ENCODE measurements at regions not wholly inside any gene's neighbourhood (a gene's known extent, or its start where the extent isn't known, plus 50 kb on each side); places are given as distances from the start of the nearest gene placed in this dataset.
"Not testable (repeated sequence)": the region's sequence is repeated elsewhere in the genome, so short reads cannot be mapped to it uniquely, and the experiment has no call there.

GRCh38 chr1:146666275-146666674 is 271.8 kb upstream of the NBPF12 start:
- BruUV-seq (replicated peaks); H4K20me1 ChIP-seq (replicated peaks; ENCODE audit: control insufficient read depth, extremely low read depth, insufficient read depth, low read length); H3K27me3 ChIP-seq (ENCODE audit: control insufficient read depth in 2 of 2, insufficient read depth in 2 of 2, low read length in 2 of 2); H3K9me1 ChIP-seq (replicated peaks; ENCODE audit: control insufficient read depth, extremely low read depth, insufficient read depth, low read length); H3K9ac ChIP-seq (replicated peaks; ENCODE audit: extremely low read depth, insufficient read depth, low read length); CTCF ChIA-PET; H3K4me2 ChIP-seq (ENCODE audit: insufficient read depth, low read length); H3K4me3 ChIP-seq (replicated peaks in 1 of 3; ENCODE audit: insufficient read depth in 1 of 3, low read depth in 1 of 3, low read length in 3 of 3); H3K9me3 ChIP-seq (replicated peaks; ENCODE audit: control insufficient read depth, insufficient read depth, low read length); POLR2A ChIA-PET; intact Hi-C loops (cut with micrococcal nuclease); FAIRE-seq; H3K4me1 ChIP-seq (ENCODE audit: control insufficient read depth, extremely low read depth, insufficient read depth, low read length); H3K79me2 ChIP-seq (ENCODE audit: control insufficient read depth, insufficient read depth, low read length); dilution Hi-C loops (cut with MboI; ENCODE audit: extremely low pct_ligation_motif_present, low sequenced_read_pairs); DNase-seq (ENCODE audit: low read depth, low spot score); H2AFZ ChIP-seq (ENCODE audit: low read depth, low read length); H3K27ac ChIP-seq (ENCODE audit: insufficient read depth, low read depth, low read length); H3K36me3 ChIP-seq (ENCODE audit: control insufficient read depth in 2 of 2, extremely low read depth in 1 of 2, insufficient read depth in 2 of 2, low read length in 2 of 2): not testable (repeated sequence)

- H3K9me3 ChIP-seq (replicated peaks; ENCODE audit: control insufficient read depth, insufficient read depth, low read length); BruUV-seq (replicated peaks); H3K27me3 ChIP-seq (ENCODE audit: control insufficient read depth in 2 of 2, insufficient read depth in 2 of 2, low read length in 2 of 2); H3K27ac ChIP-seq (ENCODE audit: insufficient read depth, low read depth, low read length); H3K79me2 ChIP-seq (ENCODE audit: control insufficient read depth, insufficient read depth, low read length); H3K9ac ChIP-seq (replicated peaks; ENCODE audit: extremely low read depth, insufficient read depth, low read length); H3K4me1 ChIP-seq (ENCODE audit: control insufficient read depth, extremely low read depth, insufficient read depth, low read length); dilution Hi-C loops (cut with MboI; ENCODE audit: extremely low pct_ligation_motif_present, low sequenced_read_pairs); FAIRE-seq; H3K4me2 ChIP-seq (ENCODE audit: insufficient read depth, low read length); H4K20me1 ChIP-seq (replicated peaks; ENCODE audit: control insufficient read depth, extremely low read depth, insufficient read depth, low read length); H3K9me1 ChIP-seq (replicated peaks; ENCODE audit: control insufficient read depth, extremely low read depth, insufficient read depth, low read length); H3K4me3 ChIP-seq (replicated peaks in 1 of 3; ENCODE audit: insufficient read depth in 1 of 3, low read depth in 1 of 3, low read length in 3 of 3); H2AFZ ChIP-seq (ENCODE audit: low read depth, low read length); DNase-seq (ENCODE audit: low read depth, low spot score); intact Hi-C loops (cut with micrococcal nuclease); H3K36me3 ChIP-seq (ENCODE audit: control insufficient read depth in 2 of 2, extremely low read depth in 1 of 2, insufficient read depth in 2 of 2, low read length in 2 of 2); CTCF ChIA-PET; POLR2A ChIA-PET: not testable (repeated sequence)
These were observed 277.9 kb upstream of the NBPF12 start for GRCh38 chr1:146660242-146660641.

DNA sequence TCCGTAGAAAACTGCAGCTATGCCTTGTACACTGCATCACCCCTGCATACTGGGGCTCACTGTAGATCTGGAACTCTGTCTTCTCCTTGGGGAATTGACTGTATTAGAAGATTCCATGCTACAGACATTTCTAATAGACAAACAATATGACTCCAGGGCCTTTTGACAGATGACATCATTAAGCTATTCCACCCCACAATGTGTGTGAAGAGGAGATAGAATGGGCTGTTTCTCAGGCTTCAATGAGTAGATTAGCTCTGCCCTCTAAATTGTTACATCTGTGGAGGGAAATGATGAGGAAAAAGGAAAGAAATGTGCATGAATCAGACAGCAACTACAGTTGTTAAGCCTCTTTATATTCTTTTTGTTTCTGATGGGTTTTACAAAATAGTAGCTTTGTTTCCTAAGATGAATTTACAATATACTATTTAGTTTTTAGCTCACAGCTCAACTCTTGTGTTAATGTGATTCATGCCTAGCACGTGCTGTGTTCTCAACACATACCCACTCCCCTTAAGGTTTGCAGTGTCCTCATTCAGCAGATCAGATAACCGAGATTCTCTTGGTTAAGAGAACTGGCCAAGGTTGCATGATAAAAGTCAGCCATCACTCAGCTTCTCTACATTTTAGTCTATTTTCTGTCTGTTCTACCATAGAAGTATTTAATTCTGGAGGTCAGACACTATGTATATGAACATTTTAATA is 281.6 kb upstream of the NBPF12 start:
- H3K36me3 ChIP-seq (ENCODE audit: control insufficient read depth in 2 of 2, extremely low read depth in 1 of 2, insufficient read depth in 2 of 2, low read length in 2 of 2); H3K9me1 ChIP-seq (replicated peaks; ENCODE audit: control insufficient read depth, extremely low read depth, insufficient read depth, low read length); dilution Hi-C loops (cut with MboI; ENCODE audit: extremely low pct_ligation_motif_present, low sequenced_read_pairs); CTCF ChIA-PET; H3K9me3 ChIP-seq (replicated peaks; ENCODE audit: control insufficient read depth, insufficient read depth, low read length); intact Hi-C loops (cut with micrococcal nuclease); H3K9ac ChIP-seq (replicated peaks; ENCODE audit: extremely low read depth, insufficient read depth, low read length); H4K20me1 ChIP-seq (replicated peaks; ENCODE audit: control insufficient read depth, extremely low read depth, insufficient read depth, low read length); H3K79me2 ChIP-seq (ENCODE audit: control insufficient read depth, insufficient read depth, low read length); BruUV-seq (replicated peaks); H3K4me3 ChIP-seq (replicated peaks in 1 of 3; ENCODE audit: insufficient read depth in 1 of 3, low read depth in 1 of 3, low read length in 3 of 3); H3K4me2 ChIP-seq (ENCODE audit: insufficient read depth, low read length); POLR2A ChIA-PET; FAIRE-seq; H3K4me1 ChIP-seq (ENCODE audit: control insufficient read depth, extremely low read depth, insufficient read depth, low read length); H3K27ac ChIP-seq (ENCODE audit: insufficient read depth, low read depth, low read length); H2AFZ ChIP-seq (ENCODE audit: low read depth, low read length); H3K27me3 ChIP-seq (ENCODE audit: control insufficient read depth in 2 of 2, insufficient read depth in 2 of 2, low read length in 2 of 2); DNase-seq (ENCODE audit: low read depth, low spot score): not testable (repeated sequence)

GRCh38 chr1:146654763-146655162 is 283.4 kb upstream of the NBPF12 start:
- FAIRE-seq; H3K27ac ChIP-seq (ENCODE audit: insufficient read depth, low read depth, low read length); dilution Hi-C loops (cut with MboI; ENCODE audit: extremely low pct_ligation_motif_present, low sequenced_read_pairs); H4K20me1 ChIP-seq (replicated peaks; ENCODE audit: control insufficient read depth, extremely low read depth, insufficient read depth, low read length); H3K4me2 ChIP-seq (ENCODE audit: insufficient read depth, low read length); H2AFZ ChIP-seq (ENCODE audit: low read depth, low read length); H3K9me3 ChIP-seq (replicated peaks; ENCODE audit: control insufficient read depth, insufficient read depth, low read length); H3K4me1 ChIP-seq (ENCODE audit: control insufficient read depth, extremely low read depth, insufficient read depth, low read length); H3K36me3 ChIP-seq (ENCODE audit: control insufficient read depth in 2 of 2, extremely low read depth in 1 of 2, insufficient read depth in 2 of 2, low read length in 2 of 2); intact Hi-C loops (cut with micrococcal nuclease); H3K79me2 ChIP-seq (ENCODE audit: control insufficient read depth, insufficient read depth, low read length); DNase-seq (ENCODE audit: low read depth, low spot score); H3K27me3 ChIP-seq (ENCODE audit: control insufficient read depth in 2 of 2, insufficient read depth in 2 of 2, low read length in 2 of 2); BruUV-seq (replicated peaks); POLR2A ChIA-PET; H3K9me1 ChIP-seq (replicated peaks; ENCODE audit: control insufficient read depth, extremely low read depth, insufficient read depth, low read length); CTCF ChIA-PET; H3K4me3 ChIP-seq (replicated peaks in 1 of 3; ENCODE audit: insufficient read depth in 1 of 3, low read depth in 1 of 3, low read length in 3 of 3); H3K9ac ChIP-seq (replicated peaks; ENCODE audit: extremely low read depth, insufficient read depth, low read length): not testable (repeated sequence)
